Fibroblast of lung (primary cell): ENCODE measurements at regions not wholly inside any gene's neighbourhood (a gene's known extent, or its start where the extent isn't known, plus 50 kb on each side); places are given as distances from the start of the nearest gene placed in this dataset.

ENCODE experiments used
- DNase-seq, 2 donors: peaks; one replicate each; pipeline versions ENCODE4 v3.0.0 to v3.0.0-alpha.2; 2010; ENCODE audit warnings: low read depth in 2 of 2
- H2AFZ ChIP-seq: 2 replicates; pipeline ENCODE4 v1.5.1; 2012; ENCODE audit warnings: low read length, control low read depth, inconsistent platforms
- H3K27ac ChIP-seq: 2 replicates; pipeline ENCODE4 v1.5.1; 2011; ENCODE audit warnings: low read length, control low read depth; ENCODE audit not compliant: insufficient read depth
- H3K27me3 ChIP-seq: 2 replicates; pipeline ENCODE4 v1.5.1; 2011; ENCODE audit warnings: mild to moderate bottlenecking, low read length; ENCODE audit not compliant: control insufficient read depth, insufficient read depth
- H3K36me3 ChIP-seq: 2 replicates; pipeline ENCODE4 v1.5.1; 2011; ENCODE audit warnings: low read length; ENCODE audit not compliant: control insufficient read depth, insufficient read depth
- H3K4me1 ChIP-seq: 2 replicates; pipeline ENCODE4 v1.5.1; 2011; ENCODE audit warnings: low read length; ENCODE audit not compliant: control insufficient read depth, insufficient read depth; ENCODE audit errors: extremely low read depth
- H3K4me2 ChIP-seq: 2 replicates; pipeline ENCODE4 v1.5.1; 2011; ENCODE audit warnings: low read length, control low read depth; ENCODE audit not compliant: insufficient read depth; ENCODE audit errors: extremely low read depth
- H3K4me3 ChIP-seq, 4 experiments: fragments of 200-600 bp in 1 of 4; sonication (generic) in 1 of 4; replicated peaks in 1 of 4; 2 replicates each; pipeline ENCODE4 v1.5.1; 2011 to 2016; ENCODE audit warnings: low read length in 4 of 4, low read depth in 3 of 4, mild to moderate bottlenecking in 3 of 4, control low read depth in 2 of 4, inconsistent platforms in 1 of 4, mixed read lengths in 1 of 4; ENCODE audit not compliant: insufficient read depth in 1 of 4; ENCODE audit errors: control extremely low read depth in 1 of 4
- H3K79me2 ChIP-seq: 2 replicates; pipeline ENCODE4 v1.5.1; 2012; ENCODE audit warnings: mild to moderate bottlenecking, low read length, inconsistent platforms; ENCODE audit not compliant: control insufficient read depth, insufficient read depth
- H3K9ac ChIP-seq: 2 replicates; pipeline ENCODE4 v1.5.1; 2011; ENCODE audit warnings: mild to moderate bottlenecking, low read length, control low read depth; ENCODE audit not compliant: insufficient read depth
- H3K9me3 ChIP-seq: 2 replicates; pipeline ENCODE4 v1.5.1; 2012; ENCODE audit warnings: low read depth, low read length; ENCODE audit not compliant: control insufficient read depth, insufficient read depth
- H4K20me1 ChIP-seq: 2 replicates; pipeline ENCODE4 v1.5.1; 2011; ENCODE audit warnings: low read length; ENCODE audit not compliant: control insufficient read depth, insufficient read depth; ENCODE audit errors: extremely low read depth
- CTCF ChIP-seq, 2 donors: IDR thresholded peaks in 1 of 2; conservative IDR thresholded peaks in 1 of 2; 1 replicate in 1 of 2; 2 replicates in 1 of 2; pipeline ENCODE4 v1.5.1; 2011 to 2012; ENCODE audit warnings: low read length in 2 of 2, control low read depth in 1 of 2, inconsistent platforms in 1 of 2, low read depth in 1 of 2, mild to moderate bottlenecking in 1 of 2
- EZH2 ChIP-seq: IDR thresholded peaks from 2 replicates; pipeline ENCODE4 v1.5.1; 2012; ENCODE audit warnings: low read length, control low read depth, mild to moderate bottlenecking; ENCODE audit errors: missing control alignments

- H3K36me3 ChIP-seq, result no peaks in the 10 kb centered on the region
- no peak overlapping the region for H3K9ac ChIP-seq
- no peaks in the 10 kb centered on the region for H3K9me3 ChIP-seq
- H3K4me2 ChIP-seq, result no peak overlapping the region
- no peak overlapping the region for H3K27ac ChIP-seq
- no peak overlapping the region for H2AFZ ChIP-seq
- no peaks in the 10 kb centered on the region for H3K4me1 ChIP-seq
- DNase-seq, result no peak
- no peaks in the 10 kb centered on the region for H3K79me2 ChIP-seq
- no peak for TF ChIP-seq EZH2
- no peak for TF ChIP-seq CTCF (conservative IDR thresholded peaks at IDR 0.05 in 1 of 2, IDR thresholded peaks at IDR 0.05 in 1 of 2; ENCODE audit: low read depth in 1 of 2, low read length in 2 of 2)
- H4K20me1 ChIP-seq, result no peaks in the 10 kb centered on the region
- H3K4me3 ChIP-seq, result no peak overlapping the region
- H3K27me3 ChIP-seq, result no peaks in the 10 kb centered on the region
Measured at GRCh38 chr5:105821800-105822199, 1848.9 kb downstream of the EFNA5 start.

GRCh38 chr5:105817914-105818313 is 1852.8 kb downstream of the EFNA5 start:
- H3K4me2 ChIP-seq, result no peak overlapping the region
- no peaks in the 10 kb centered on the region for H3K79me2 ChIP-seq
- no peaks in the 10 kb centered on the region for H3K27me3 ChIP-seq
- H3K4me1 ChIP-seq, result no peaks in the 10 kb centered on the region
- no peak overlapping the region for H3K27ac ChIP-seq
- no peak overlapping the region for H2AFZ ChIP-seq
- no peak for TF ChIP-seq EZH2
- TF ChIP-seq CTCF (conservative IDR thresholded peaks at IDR 0.05 in 1 of 2, IDR thresholded peaks at IDR 0.05 in 1 of 2; ENCODE audit: low read depth in 1 of 2, low read length in 2 of 2), result no peak
- H3K9me3 ChIP-seq, result no peaks in the 10 kb centered on the region
- no peak overlapping the region for H3K9ac ChIP-seq
- H4K20me1 ChIP-seq, result no peaks in the 10 kb centered on the region
- DNase-seq, result no peak
- H3K4me3 ChIP-seq, result no peak overlapping the region
- no peaks in the 10 kb centered on the region for H3K36me3 ChIP-seq

DNA sequence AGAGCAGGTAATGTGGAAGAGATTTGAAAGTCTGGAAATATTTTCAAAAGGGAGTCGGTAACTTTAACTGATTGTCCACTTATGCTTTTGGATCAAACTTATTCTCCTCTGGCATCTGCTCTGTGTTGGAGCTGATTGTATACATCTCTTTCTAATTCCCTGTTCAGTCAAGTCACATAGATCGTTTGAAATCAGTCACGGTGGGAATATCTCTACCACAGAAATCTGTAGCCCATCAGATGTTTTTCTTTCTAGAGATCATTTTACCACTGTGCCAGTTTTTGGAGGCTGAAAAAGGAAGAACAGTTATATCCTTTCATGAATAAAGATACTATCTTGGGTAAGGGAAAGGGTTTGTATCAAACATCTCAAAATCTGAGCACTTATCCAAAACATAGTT is 1853.3 kb downstream of the EFNA5 start:
- Histone ChIP-seq H4K20me1 (no peaks in the 10 kb centered on the region), H2AFZ (no peak overlapping the region), H3K4me1 (no peaks in the 10 kb centered on the region), H3K27me3 (no peaks in the 10 kb centered on the region), H3K4me2 (no peak overlapping the region), H3K9ac (no peak overlapping the region), H3K79me2 (no peaks in the 10 kb centered on the region), H3K4me3 (no peak overlapping the region), H3K9me3 (no peaks in the 10 kb centered on the region), H3K36me3 (no peaks in the 10 kb centered on the region), H3K27ac (no peak overlapping the region)
- DNase-seq, result no peak
- no peak for TF ChIP-seq CTCF (conservative IDR thresholded peaks at IDR 0.05 in 1 of 2, IDR thresholded peaks at IDR 0.05 in 1 of 2; ENCODE audit: low read depth in 1 of 2, low read length in 2 of 2)
- no peak for TF ChIP-seq EZH2
